Endothelial cell of umbilical vein (primary cell): ENCODE measurements at regions not wholly inside any gene's neighbourhood (a gene's known extent, or its start where the extent isn't known, plus 50 kb on each side); places are given as distances from the start of the nearest gene placed in this dataset.

Source experiments
- POLR2A ChIP-seq: IDR thresholded peaks from 2 replicates; pipeline ENCODE4 v1.6.1; 2012; ENCODE audit warnings: low read depth, mild to moderate bottlenecking, control low read depth, low read length
- TF ChIP-seq, protein P1 (sequence below), 2 donors: IDR thresholded peaks; 1 replicate in 1 of 2; 2 replicates in 1 of 2; pipeline ENCODE4 v1.5.1; 2011; ENCODE audit warnings: low read length in 2 of 2, mild to moderate bottlenecking in 2 of 2, moderate library complexity in 2 of 2, control low read depth in 1 of 2, inconsistent platforms in 1 of 2, low read depth in 1 of 2; ENCODE audit not compliant: insufficient read depth in 1 of 2; ENCODE audit errors: extremely low read depth in 1 of 2
- TF ChIP-seq, protein P2 (sequence below): IDR thresholded peaks from 2 replicates; pipeline ENCODE4 v1.6.1; 2011; ENCODE audit not compliant: insufficient read depth, insufficient read length

DNA sequence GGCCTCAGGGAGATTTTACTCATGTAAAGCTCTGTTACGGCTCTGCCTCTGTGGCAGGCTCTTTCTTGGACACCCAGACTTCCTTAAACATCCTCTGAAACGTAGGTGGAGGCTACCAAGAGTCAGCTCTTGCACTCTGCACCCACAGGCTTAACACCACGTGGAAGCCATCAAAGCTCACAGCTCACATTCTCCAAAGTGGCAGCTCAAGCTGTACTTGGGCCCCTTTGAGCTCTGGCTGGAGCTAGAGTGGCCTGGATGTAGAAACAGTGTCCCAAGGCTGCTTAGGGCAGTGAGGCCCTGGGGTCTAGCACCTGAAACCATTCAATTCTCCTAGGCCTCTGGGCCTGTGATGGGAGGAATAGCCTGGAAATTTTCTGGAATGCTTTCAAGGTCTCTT lies 155.3 kb upstream of the CDKN3 start:
- TF ChIP-seq, protein P1, sequence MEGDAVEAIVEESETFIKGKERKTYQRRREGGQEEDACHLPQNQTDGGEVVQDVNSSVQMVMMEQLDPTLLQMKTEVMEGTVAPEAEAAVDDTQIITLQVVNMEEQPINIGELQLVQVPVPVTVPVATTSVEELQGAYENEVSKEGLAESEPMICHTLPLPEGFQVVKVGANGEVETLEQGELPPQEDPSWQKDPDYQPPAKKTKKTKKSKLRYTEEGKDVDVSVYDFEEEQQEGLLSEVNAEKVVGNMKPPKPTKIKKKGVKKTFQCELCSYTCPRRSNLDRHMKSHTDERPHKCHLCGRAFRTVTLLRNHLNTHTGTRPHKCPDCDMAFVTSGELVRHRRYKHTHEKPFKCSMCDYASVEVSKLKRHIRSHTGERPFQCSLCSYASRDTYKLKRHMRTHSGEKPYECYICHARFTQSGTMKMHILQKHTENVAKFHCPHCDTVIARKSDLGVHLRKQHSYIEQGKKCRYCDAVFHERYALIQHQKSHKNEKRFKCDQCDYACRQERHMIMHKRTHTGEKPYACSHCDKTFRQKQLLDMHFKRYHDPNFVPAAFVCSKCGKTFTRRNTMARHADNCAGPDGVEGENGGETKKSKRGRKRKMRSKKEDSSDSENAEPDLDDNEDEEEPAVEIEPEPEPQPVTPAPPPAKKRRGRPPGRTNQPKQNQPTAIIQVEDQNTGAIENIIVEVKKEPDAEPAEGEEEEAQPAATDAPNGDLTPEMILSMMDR (IDR thresholded peaks at IDR 0.05; ENCODE audit: extremely low read depth in 1 of 2, insufficient read depth in 1 of 2, low read depth in 1 of 2, low read length in 2 of 2) = no peak
- TF ChIP-seq POLR2A = no peak
- TF ChIP-seq, protein P2, sequence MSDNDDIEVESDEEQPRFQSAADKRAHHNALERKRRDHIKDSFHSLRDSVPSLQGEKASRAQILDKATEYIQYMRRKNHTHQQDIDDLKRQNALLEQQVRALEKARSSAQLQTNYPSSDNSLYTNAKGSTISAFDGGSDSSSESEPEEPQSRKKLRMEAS = no peak
